Stimulated activated CD8-positive, alpha-beta memory T cell treated with anti-CD3 and anti-CD28 coated beads, Interleukin-7, amount 100 ng/mL, for 4 hours (primary cell): ENCODE measurements at regions not wholly inside any gene's neighbourhood (a gene's known extent, or its start where the extent isn't known, plus 50 kb on each side); places are given as distances from the start of the nearest gene placed in this dataset.
"Not testable (repeated sequence)": the region's sequence is repeated elsewhere in the genome, so short reads cannot be mapped to it uniquely, and the experiment has no call there.

Experiments
- DNase-seq, 2 donors: peaks; one replicate each; pipeline ENCODE4 v3.0.0-alpha.2; 2020; ENCODE audit warnings: low read depth in 2 of 2

- no peak for DNase-seq
Observed at GRCh38 chr5:39711821-39712220, 287.0 kb upstream of the DAB2 start.

DNA sequence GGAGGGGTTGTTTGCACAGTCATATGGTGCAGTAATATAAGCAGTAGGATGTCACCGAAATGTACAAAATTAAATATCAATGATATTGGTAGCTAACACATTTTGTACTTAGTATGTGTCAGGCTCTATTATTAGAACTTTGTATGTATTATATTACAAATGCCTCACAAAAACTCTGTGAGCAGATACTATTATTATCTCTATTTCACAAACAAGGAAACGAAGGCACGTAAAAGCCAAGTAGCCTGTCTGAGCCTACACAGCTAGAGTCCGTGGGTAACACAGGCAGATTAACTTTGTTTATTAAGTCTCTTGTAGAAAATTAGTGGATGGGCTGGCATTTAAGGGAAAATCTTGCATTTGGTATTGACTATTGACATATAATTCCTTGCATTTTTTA is 284.3 kb upstream of the DAB2 start:
- DNase-seq, result no peak

DNA sequence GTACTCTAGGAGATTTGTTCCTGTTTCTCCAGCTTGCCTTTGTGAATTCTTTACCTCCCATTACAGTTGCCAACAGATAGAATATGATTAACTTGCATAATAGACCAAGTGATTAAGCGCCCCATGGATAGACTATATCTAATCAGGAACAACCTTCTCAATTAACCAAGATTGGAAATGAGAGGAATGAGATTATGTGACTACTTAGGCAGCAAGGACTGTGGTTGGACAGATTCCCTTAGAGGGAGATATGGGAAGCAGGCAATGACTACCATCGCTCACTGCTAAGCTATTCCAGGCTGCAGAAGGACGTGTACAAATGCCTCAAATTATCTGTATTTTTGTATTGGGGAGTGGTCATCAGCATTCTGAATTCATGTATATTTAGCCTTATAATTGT is 278.1 kb upstream of the DAB2 start:
- DNase-seq, result no peak

GRCh38 chr5:39700523-39700922 is 275.7 kb upstream of the DAB2 start:
- DNase-seq, result no peak

- no peak for DNase-seq
Observed at GRCh38 chr5:39698838-39699560, 274.2 kb upstream of the DAB2 start.

- no peak for DNase-seq
Observed at GRCh38 chr5:39697881-39698280, 273.1 kb upstream of the DAB2 start.

DNA sequence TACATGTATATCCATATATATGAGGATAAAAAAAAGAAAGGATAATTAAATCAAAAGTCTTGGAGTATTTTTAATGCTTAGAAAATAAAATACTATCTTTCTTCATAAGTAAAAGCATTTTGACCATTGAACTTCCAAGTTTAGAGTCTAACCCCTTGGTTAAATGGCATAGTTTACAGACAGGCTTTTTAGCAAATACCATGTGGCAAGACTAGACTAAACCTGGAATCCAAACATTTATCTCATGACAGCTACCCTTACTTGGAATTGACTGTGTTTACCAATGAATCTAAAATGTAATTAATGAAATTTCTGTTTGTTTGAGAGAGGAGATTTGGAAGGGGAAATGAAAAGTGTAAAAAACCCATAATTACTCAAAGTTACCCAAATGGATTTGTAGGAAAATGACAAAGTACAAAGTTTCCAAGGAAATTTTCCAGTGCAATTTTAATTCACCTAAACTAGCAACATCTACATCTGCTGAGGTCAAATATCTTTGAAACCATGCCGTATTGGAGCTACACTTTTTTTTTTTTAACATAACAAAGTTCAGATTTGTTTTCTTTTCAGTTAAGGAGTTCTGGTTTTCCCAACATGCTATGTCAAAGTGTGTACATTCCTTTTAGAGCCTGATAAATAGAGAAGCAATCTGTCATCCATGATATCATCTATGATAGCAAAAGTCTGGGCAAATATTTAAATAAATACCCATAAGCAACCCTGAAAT is 272.1 kb upstream of the DAB2 start:
- no peak for DNase-seq

- no peak for DNase-seq
Observed at GRCh38 chr5:39691993-39692392, 267.2 kb upstream of the DAB2 start.

DNA sequence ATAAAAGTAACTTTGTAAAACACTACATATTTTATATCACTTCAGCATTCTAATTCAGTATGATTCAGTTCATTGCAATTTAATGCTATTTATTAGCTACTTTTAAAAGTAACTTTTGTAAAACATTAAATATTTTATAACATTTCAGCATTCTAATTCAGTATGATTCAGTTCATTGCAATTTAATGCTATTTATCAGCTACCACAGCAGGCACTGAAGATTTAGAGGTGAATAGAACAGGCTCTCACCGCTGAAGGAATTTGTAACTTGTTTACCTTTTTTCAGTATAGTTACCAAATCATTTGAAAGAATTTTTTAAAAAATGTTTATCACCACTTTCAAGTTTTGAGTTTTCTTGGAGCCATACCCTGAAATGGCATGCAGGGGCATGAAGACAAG is 266.4 kb upstream of the DAB2 start:
- DNase-seq, result no peak

GRCh38 chr5:39689919-39690318 is 265.1 kb upstream of the DAB2 start:
- no peak for DNase-seq

DNA sequence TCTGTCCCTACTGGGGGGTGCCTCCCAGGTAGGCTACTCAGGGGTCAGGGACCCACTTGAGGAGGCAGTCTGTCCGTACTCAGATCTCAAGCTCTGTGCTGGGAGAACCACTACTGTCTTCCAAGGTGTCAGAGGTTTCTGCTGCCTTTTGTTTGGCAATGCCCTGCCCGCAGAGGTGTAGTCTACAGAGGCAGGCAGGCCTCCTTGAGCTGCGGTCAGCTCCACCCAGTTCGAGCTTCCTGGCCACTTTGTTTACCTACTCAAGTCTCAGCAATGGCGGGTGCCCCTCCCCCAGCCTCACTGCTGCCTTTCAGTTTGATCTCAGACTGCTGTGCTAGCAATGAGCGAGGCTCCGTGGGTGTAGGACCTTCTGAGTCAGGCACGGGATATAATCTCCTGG is 263.1 kb upstream of the DAB2 start:
- DNase-seq, result not testable (repeated sequence)

DNA sequence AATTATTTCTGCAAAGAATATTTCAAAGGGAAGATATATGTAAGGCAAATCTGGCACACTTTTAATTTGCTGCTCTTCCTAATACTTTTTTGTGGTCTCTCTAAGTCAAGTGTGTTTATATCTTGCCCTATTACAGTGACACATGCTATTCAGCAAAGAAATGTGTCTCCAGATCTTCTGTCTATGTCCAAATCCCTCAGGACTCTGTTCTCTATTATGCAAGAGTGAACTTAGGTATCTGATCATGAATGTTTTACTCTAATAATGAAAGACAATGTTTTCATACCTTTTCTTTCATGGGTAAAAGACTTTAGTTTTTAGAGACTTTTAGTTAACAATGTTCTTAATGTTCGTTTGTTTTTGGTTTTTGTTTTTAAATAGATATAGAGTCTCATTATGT is 255.4 kb upstream of the DAB2 start:
- no peak for DNase-seq

GRCh38 chr5:39678534-39678933 is 253.8 kb upstream of the DAB2 start:
- no peak for DNase-seq

DNA sequence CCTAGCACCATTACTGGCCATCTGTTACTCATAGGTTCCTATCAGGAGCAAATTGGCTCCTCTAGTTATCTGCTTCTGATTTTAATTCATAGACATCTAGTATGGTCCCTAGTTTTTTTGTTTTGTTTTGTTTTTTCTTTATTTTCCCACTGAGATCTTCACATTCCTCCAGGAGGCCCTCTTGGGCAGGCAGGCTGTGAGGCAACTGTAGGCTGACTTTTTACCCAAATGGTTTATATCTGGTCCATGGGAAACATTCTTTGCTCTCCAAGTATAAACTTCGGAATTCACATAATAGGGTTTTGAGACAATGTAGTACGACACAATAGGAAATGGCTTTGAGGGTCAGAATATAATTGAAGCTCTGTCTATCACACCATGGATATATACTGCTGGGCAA is 250.9 kb upstream of the DAB2 start:
- no peak for DNase-seq

DNA sequence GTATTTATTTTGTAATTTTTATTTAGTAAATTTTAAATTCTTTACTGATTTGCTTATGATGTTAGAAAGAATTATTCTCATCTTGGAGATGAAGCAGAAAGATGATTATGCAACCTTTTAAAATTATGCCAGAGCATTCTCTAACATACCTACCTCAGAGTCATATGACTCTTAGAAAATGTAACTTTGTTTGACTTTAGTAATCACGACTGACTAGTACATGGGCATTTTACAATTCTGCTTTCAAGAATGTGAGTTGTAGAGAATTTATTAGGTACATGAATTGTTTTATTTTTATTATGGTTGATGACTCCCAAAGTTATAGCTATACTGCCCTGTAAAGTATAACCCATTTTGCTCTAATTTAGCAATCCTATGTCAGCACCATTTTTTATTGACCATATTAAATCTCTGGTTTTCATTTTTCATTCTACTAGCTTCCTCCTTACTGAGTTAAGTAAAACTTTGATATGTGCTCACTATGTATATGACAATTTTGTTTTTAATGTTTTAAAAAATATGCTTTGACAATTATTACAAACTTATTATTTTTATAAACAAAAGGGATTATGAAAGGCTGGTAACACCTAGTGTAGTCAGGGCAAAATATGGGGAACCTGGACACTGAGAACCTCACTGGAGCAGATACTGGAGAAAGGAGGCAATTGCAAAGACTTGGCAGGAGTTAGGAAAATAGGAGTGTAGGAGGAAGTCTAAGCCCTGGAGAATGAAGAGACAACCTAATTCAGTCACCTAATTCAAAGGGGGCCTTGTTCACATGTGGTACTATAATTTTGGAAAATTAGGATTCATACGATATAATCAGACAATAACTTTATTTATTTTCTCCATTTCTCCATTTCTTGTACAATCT is 249.7 kb upstream of the DAB2 start:
- no peak for DNase-seq

DNA sequence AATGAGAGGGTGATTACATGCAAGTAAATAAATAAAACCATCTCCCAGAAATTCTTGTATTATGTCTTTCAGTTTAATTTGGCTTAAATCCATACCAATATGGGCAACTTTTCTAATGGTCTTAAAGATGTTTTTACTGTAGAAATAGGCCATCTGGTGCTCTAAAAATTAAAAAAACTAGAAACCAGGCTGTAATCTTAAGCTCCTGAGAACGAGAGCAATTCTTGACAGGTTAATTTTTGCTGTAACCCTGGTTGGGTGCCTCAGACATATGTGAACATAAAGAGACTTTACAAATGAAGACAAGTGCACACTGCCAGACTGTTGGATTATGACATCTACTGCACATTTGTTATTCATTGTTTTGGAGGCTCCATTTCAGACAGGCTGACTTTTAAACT is 246.8 kb upstream of the DAB2 start:
- DNase-seq, result no peak

- no peak for DNase-seq
Observed at GRCh38 chr5:39670955-39671354, 246.2 kb upstream of the DAB2 start.

- no peak for DNase-seq
Observed at GRCh38 chr5:39670391-39670790, 245.6 kb upstream of the DAB2 start.

- no peak for DNase-seq
Observed at GRCh38 chr5:39668980-39669379, 244.2 kb upstream of the DAB2 start.

DNA sequence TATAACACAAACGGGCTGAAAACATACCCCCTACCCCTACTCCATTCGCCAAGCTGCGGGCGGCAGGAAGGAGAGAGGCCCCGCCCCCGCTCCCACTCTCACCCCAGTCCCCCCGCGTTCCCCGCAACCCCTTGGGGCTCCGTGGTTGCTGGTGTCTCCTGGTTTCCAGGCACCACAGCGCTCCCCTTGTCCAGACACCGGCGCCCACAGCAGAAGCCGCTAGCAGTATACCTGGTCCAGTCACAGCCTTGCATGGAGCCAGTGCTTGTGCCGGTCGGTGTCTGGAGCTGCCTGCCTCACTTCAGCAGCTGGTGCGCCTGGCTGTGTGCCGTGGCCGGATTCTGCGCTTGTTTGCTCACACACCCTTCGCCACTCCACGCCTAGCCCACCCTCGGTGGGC is 240.5 kb upstream of the DAB2 start:
- DNase-seq, result no peak

DNA sequence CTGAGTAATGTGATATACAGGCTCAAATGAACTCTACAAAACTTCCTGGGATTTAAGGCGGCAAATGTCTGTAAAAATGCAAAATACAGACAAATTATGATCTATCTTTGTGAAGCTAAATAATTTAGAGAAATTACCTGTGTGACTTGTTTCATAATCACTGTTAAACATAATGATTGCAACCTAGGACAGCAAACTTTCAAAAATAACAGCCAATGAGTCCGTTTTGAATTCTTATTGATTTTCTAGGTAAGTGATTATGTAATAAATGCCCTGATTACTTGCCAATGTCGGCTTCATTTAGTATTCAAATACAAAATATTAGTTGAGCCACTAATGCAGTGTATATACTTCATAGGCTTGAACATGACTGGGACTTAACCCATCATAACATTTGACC is 238.2 kb upstream of the DAB2 start:
- no peak for DNase-seq

GRCh38 chr5:39661026-39661779 is 236.4 kb upstream of the DAB2 start:
- no peak for DNase-seq
